ENCODE measurements at regions not wholly inside any gene's neighbourhood (a gene's known extent, or its start where the extent isn't known, plus 50 kb on each side); places are given as distances from the start of the nearest gene placed in this dataset.

DNA sequence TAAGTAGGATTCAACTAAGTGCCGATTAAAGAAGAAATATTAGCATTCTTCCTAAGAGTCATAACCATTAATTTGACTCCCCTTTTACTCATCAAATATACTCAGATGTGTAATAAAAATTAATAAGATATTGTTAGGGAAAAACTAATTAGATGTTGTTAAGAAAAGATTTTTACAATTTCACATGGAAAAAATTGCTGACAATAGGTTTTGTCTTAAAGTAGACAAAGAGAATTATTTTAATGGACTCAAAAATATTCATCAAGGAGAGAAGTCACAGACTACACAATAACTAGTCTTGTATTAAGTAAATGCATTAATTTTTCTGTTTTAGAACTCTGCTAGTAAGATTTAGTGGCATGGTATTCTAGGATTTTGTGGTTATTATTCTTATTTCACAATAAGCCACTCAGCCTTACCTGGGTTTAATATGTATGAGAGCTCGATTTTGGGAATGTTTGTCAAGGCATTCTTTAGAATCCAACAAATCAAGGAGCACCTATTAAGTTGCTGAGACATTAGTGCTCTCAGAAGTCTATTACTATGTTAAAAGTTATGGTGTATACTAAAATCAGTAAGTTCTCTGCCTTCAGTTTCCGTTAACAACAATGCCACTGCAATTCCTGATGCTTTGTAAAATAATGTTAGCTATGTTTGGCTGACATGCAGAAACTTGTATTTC lies 110.2 kb upstream of the UGT8 start:
- DNase-seq, result no peak
- intact Hi-C loops (cut with DNase I), result no loop called here
- Histone ChIP-seq H3K9me3 (no peaks in the 10 kb centered on the region), H3K4me1 (no peaks in the 10 kb centered on the region), H3K27me3 (no peaks in the 10 kb centered on the region), H3K4me3 (no peak overlapping the region), H3K27ac (no peak overlapping the region), H3K36me3 (replicated peaks in 1 of 2; ENCODE audit: insufficient read depth in 1 of 2, low read depth in 2 of 2) (no peaks in the 10 kb centered on the region)
- ATAC-seq, result no peak
- no peak for TF ChIP-seq POLR2A (IDR thresholded peaks at IDR 0.05)
- TF ChIP-seq, protein P1, sequence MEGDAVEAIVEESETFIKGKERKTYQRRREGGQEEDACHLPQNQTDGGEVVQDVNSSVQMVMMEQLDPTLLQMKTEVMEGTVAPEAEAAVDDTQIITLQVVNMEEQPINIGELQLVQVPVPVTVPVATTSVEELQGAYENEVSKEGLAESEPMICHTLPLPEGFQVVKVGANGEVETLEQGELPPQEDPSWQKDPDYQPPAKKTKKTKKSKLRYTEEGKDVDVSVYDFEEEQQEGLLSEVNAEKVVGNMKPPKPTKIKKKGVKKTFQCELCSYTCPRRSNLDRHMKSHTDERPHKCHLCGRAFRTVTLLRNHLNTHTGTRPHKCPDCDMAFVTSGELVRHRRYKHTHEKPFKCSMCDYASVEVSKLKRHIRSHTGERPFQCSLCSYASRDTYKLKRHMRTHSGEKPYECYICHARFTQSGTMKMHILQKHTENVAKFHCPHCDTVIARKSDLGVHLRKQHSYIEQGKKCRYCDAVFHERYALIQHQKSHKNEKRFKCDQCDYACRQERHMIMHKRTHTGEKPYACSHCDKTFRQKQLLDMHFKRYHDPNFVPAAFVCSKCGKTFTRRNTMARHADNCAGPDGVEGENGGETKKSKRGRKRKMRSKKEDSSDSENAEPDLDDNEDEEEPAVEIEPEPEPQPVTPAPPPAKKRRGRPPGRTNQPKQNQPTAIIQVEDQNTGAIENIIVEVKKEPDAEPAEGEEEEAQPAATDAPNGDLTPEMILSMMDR (IDR thresholded peaks at IDR 0.05), result no peak
- 66 to 68% methylated on average over 3 of the region's 3 CpGs for WGBS, 2 donors

DNA sequence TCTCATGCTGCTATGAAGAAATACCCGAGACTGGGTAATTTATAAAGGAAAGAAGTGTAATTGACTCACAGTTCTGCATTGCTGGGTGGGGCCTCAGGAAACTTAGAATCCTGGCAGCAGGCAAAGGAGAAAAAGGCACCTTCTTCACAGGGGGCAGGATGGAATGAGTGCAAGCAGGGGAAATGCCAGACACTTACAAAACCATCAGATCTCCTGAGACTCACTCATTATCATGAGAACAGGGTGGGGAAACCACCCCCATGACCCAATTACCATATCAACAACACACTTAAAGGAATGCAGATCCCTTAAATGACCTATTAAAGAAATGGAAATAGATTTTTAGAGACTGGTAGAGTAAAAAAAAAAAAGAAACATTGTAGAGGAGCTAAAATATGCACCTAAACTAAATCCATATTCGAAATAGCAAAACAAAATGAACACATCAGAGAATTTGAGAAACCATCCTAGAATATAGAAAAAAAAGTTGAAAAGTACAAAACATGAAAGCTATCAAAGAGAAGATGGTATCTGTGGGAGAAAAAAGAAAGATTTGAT lies 104.3 kb upstream of the UGT8 start:
- DNase-seq (no peak), ATAC-seq (no peak)
- no peak for TF ChIP-seq POLR2A (IDR thresholded peaks at IDR 0.05)
- TF ChIP-seq, protein P1 (IDR thresholded peaks at IDR 0.05), result no peak
- WGBS, 2 donors, result 67 to 69% methylated on average over 2 of the region's 2 CpGs
- Histone ChIP-seq H3K9me3 (no peaks in the 10 kb centered on the region), H3K4me1 (no peaks in the 10 kb centered on the region), H3K27ac (no peak overlapping the region), H3K27me3 (no peaks in the 10 kb centered on the region), H3K4me3 (no peak overlapping the region), H3K36me3 (replicated peaks in 1 of 2; ENCODE audit: insufficient read depth in 1 of 2, low read depth in 2 of 2) (no peaks in the 10 kb centered on the region)
- intact Hi-C loops (cut with DNase I), result no loop called here

- ATAC-seq (no peak), DNase-seq (no peak)
- H3K4me1 ChIP-seq, result no peaks in the 10 kb centered on the region
- no peak overlapping the region for H3K27ac ChIP-seq
- TF ChIP-seq POLR2A (IDR thresholded peaks at IDR 0.05), result no peak
- TF ChIP-seq, protein P1 (IDR thresholded peaks at IDR 0.05), result no peak
- H3K36me3 ChIP-seq (replicated peaks in 1 of 2; ENCODE audit: insufficient read depth in 1 of 2, low read depth in 2 of 2), result no peaks in the 10 kb centered on the region
- H3K9me3 ChIP-seq, result no peaks in the 10 kb centered on the region
- no peaks in the 10 kb centered on the region for H3K27me3 ChIP-seq
- no peak overlapping the region for H3K4me3 ChIP-seq
- intact Hi-C loops (cut with DNase I), result no loop called here
- 37 to 61% methylated on average over 8 of the region's 8 CpGs for WGBS, 2 donors
Observed at GRCh38 chr4:114495471-114495928, 103.1 kb upstream of the UGT8 start.

DNA sequence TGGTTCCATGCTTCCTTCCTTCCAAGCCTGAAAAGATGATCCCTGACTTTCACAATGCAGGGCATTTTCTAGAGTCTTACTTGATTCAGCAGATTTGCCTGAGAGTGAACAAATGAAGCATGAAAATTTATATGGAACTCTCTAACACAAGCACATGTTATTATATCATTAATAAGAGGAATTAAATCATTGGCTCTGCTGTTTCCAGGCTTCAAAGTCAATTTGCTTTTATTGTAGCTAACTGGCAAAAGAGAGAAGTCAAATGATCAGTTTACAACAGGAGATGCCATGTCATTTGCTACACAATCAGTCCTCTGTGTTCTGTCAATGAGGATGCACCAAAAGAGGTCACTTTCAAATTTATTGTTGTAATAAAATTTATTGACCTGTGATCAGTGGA lies 101.5 kb upstream of the UGT8 start:
- Histone ChIP-seq H3K36me3 (replicated peaks in 1 of 2; ENCODE audit: insufficient read depth in 1 of 2, low read depth in 2 of 2) (no peaks in the 10 kb centered on the region), H3K27me3 (no peaks in the 10 kb centered on the region), H3K4me1 (no peaks in the 10 kb centered on the region), H3K4me3 (no peak overlapping the region), H3K9me3 (no peaks in the 10 kb centered on the region), H3K27ac (no peak overlapping the region)
- intact Hi-C loops (cut with DNase I), result no loop called here
- ATAC-seq, result no peak
- TF ChIP-seq POLR2A (IDR thresholded peaks at IDR 0.05), result no peak
- TF ChIP-seq, protein P1 (IDR thresholded peaks at IDR 0.05), result no peak
- no peak for DNase-seq

DNA sequence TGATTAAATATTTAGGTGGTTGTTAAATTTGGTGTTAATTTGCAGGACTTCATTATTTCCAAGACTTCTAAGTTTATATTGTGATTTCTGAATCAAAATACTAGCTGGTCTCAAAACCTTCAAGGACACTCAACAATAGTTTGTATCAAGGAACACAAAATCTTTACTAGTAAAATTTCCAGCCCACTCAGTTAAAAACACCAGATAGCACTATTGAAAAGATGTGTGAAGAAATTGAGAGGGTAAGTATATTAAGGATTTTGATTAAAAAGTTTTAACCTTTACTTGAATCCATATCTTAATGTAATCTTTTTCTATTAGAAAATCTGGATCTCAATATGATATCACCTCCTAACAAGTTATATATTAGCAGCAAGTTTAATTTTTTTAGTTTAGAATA lies 89.3 kb upstream of the UGT8 start:
- TF ChIP-seq, protein P1 (IDR thresholded peaks at IDR 0.05), result peak in 2 of 7 experiments; percentile 5 to 6
- no peak for TF ChIP-seq POLR2A (IDR thresholded peaks at IDR 0.05)
- Histone ChIP-seq H3K27me3 (no peaks in the 10 kb centered on the region), H3K27ac (no peak overlapping the region), H3K4me1 (peaks cover 13% of the 10 kb centered on the region), H3K9me3 (no peaks in the 10 kb centered on the region), H3K36me3 (replicated peaks in 1 of 2; ENCODE audit: insufficient read depth in 1 of 2, low read depth in 2 of 2) (no peaks in the 10 kb centered on the region), H3K4me3 (no peak overlapping the region)
- intact Hi-C loops (cut with DNase I), result no loop called here
- DNase-seq (no peak), ATAC-seq (no peak)

All from body of pancreas (tissue), 4 donors.